Thyroid gland (tissue), 4 donors: ENCODE measurements at regions not wholly inside any gene's neighbourhood (a gene's known extent, or its start where the extent isn't known, plus 50 kb on each side); places are given as distances from the start of the nearest gene placed in this dataset.

Source experiments
- POLR2A ChIP-seq, 2 donors: fragments of 450-650 bp; IDR thresholded peaks; one replicate each; pipeline ENCODE4 v1.6.1; 2017; ENCODE audit warnings: antibody characterized with exemption in 2 of 2, mild to moderate bottlenecking in 2 of 2, moderate library complexity in 1 of 2
- TF ChIP-seq, protein P1 (sequence below), 6 experiments: fragments of 200-600 bp in 3 of 6; fragments of 450-650 bp in 3 of 6; sonication (generic) in 3 of 6; IDR thresholded peaks; one replicate each; pipeline ENCODE4 v1.5.1; 2016 to 2019; ENCODE audit warnings: antibody characterized with exemption in 6 of 6, mild to moderate bottlenecking in 2 of 6, inconsistent platforms in 1 of 6, moderate library complexity in 1 of 6

DNA sequence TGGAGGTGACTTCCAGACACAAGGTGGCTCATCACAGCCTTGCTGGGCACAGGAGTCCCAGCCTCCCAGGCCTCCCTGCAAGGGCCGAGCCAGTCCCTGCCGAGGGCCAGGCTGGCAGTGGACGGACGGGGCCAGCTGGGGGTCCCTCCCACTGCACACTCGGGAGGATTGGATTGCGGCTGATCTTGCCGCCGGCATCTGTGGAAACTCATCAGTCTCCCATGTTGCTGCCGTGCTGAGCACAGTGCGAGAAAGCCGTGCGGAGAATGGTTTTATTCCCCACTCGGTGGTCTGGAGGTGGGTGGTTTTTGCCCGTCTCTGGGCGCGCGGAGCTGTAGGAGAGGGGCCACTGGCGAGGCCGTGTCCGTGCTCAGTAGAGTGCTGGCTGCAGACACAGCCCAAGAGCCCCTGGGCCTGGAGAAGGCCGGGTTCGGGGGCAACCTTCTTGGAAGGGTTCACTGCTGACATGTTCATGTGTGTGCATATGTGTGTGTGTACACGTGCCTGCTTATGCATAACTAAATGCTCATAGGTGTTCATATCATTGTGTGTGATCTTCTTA lies 1246.4 kb downstream of the BRD1 start:
- no peak for TF ChIP-seq POLR2A (IDR thresholded peaks at IDR 0.05)
- TF ChIP-seq, protein P1, sequence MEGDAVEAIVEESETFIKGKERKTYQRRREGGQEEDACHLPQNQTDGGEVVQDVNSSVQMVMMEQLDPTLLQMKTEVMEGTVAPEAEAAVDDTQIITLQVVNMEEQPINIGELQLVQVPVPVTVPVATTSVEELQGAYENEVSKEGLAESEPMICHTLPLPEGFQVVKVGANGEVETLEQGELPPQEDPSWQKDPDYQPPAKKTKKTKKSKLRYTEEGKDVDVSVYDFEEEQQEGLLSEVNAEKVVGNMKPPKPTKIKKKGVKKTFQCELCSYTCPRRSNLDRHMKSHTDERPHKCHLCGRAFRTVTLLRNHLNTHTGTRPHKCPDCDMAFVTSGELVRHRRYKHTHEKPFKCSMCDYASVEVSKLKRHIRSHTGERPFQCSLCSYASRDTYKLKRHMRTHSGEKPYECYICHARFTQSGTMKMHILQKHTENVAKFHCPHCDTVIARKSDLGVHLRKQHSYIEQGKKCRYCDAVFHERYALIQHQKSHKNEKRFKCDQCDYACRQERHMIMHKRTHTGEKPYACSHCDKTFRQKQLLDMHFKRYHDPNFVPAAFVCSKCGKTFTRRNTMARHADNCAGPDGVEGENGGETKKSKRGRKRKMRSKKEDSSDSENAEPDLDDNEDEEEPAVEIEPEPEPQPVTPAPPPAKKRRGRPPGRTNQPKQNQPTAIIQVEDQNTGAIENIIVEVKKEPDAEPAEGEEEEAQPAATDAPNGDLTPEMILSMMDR (IDR thresholded peaks at IDR 0.05), result no peak
